Left lung (tissue), 4 donors: ENCODE measurements at regions not wholly inside any gene's neighbourhood (a gene's known extent, or its start where the extent isn't known, plus 50 kb on each side); places are given as distances from the start of the nearest gene placed in this dataset.

ENCODE experiments used
- ATAC-seq: fragments of 200-7000 bp; cut with Tn5 transposase; one replicate; pipeline ENCODE4 v1.9.1; 2020; ENCODE audit warnings: moderate library complexity
- DNase-seq, 4 donors: peaks; one replicate each; pipeline ENCODE4 v3.0.0-alpha.2; 2013 to 2020
- H3K27ac ChIP-seq, 2 donors: fragments of 200-600 bp; sonication (generic) in 1 of 2; one replicate each; pipeline versions ENCODE4 v1.5.0 to v1.8.0; 2020 to 2021
- H3K27me3 ChIP-seq, 2 donors: fragments of 200-600 bp; sonication (generic) in 1 of 2; one replicate each; pipeline versions ENCODE4 v1.5.0 to v1.8.0; 2020 to 2021
- H3K36me3 ChIP-seq, 2 donors: fragments of 200-600 bp; sonication (generic) in 1 of 2; one replicate each; pipeline versions ENCODE4 v1.5.0 to v1.8.0; 2020 to 2021
- H3K4me1 ChIP-seq, 2 donors: fragments of 200-600 bp; one replicate each; pipeline ENCODE4 v1.8.0; 2021
- H3K4me3 ChIP-seq, 2 donors: fragments of 200-600 bp; sonication (generic) in 1 of 2; one replicate each; pipeline versions ENCODE4 v1.5.0 to v1.8.0; 2020 to 2021; ENCODE audit warnings: mild to moderate bottlenecking in 1 of 2
- H3K9me3 ChIP-seq, 2 donors: fragments of 200-600 bp; sonication (generic) in 1 of 2; one replicate each; pipeline versions ENCODE4 v1.5.0 to v1.8.0; 2020 to 2021
- CTCF ChIP-seq, 2 donors: fragments of 200-600 bp; sonication (generic) in 1 of 2; IDR thresholded peaks; one replicate each; pipeline versions ENCODE4 v1.5.0 to v1.8.0; 2021; ENCODE audit warnings: antibody characterized with exemption in 2 of 2
- intact Hi-C, 2 donors: fragments of 100-400 bp; cut with DNase I; formaldehyde crosslinking; loops; one replicate each; pipeline versions ENCODE4 v1.11.2 to v1.14.2; 2022
- donor health status: DM: no; HTN: yes; CAD: no.
- donor health status: DM: no; HTN: no; CAD: no.

GRCh38 chr5:130890610-130891009 is 274.4 kb downstream of the HINT1 start:
- no peaks in the 10 kb centered on the region for H3K27me3 ChIP-seq
- no peaks in the 10 kb centered on the region for H3K36me3 ChIP-seq
- no peak overlapping the region for H3K27ac ChIP-seq
- H3K4me3 ChIP-seq = no peak overlapping the region
- no peak for TF ChIP-seq CTCF (IDR thresholded peaks at IDR 0.05)
- intact Hi-C loops = no loop called here
- DNase-seq (no peak), ATAC-seq (no peak)
- no peaks in the 10 kb centered on the region for H3K4me1 ChIP-seq
- H3K9me3 ChIP-seq = peaks cover 0 to 2% of the 10 kb centered on the region in 2 donors

- no peak overlapping the region for H3K4me3 ChIP-seq
- no peaks in the 10 kb centered on the region for H3K4me1 ChIP-seq
- intact Hi-C loops = no loop called here
- ATAC-seq (no peak), DNase-seq (no peak)
- no peaks in the 10 kb centered on the region for H3K9me3 ChIP-seq
- no peaks in the 10 kb centered on the region for H3K36me3 ChIP-seq
- no peak overlapping the region for H3K27ac ChIP-seq
- no peaks in the 10 kb centered on the region for H3K27me3 ChIP-seq
- TF ChIP-seq CTCF (IDR thresholded peaks at IDR 0.05) = no peak
Measured at GRCh38 chr5:130885691-130886090, 279.4 kb downstream of the HINT1 start.

DNA sequence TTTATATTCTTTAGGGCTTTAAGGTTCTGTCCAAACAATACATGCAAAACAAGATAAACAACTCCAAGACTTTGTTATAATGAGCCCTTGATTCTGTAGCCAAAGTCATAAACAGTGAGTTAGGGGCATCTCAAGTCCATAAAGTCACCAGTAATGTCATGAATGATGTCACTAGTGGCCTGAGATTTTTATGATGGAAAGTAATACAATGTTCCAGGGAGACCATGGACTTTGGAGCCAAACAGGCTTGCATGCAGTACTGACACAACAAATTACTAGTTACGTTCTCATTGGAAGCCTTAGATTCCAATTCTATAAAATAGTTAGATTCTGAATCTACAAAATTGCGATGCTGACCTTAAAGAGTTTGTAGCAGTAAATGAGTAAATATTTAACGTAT is 280.0 kb downstream of the HINT1 start:
- no peaks in the 10 kb centered on the region for H3K9me3 ChIP-seq
- H3K4me1 ChIP-seq = no peaks in the 10 kb centered on the region
- no peaks in the 10 kb centered on the region for H3K27me3 ChIP-seq
- no peak for DNase-seq
- no peak for TF ChIP-seq CTCF (IDR thresholded peaks at IDR 0.05)
- H3K4me3 ChIP-seq = no peak overlapping the region
- H3K36me3 ChIP-seq = no peaks in the 10 kb centered on the region
- H3K27ac ChIP-seq = no peak overlapping the region
- intact Hi-C loops = no loop called here
- ATAC-seq = no peak

GRCh38 chr5:130884023-130884422 is 281.0 kb downstream of the HINT1 start:
- DNase-seq = no peak
- no peaks in the 10 kb centered on the region for H3K36me3 ChIP-seq
- intact Hi-C loops = no loop called here
- no peak for ATAC-seq
- TF ChIP-seq CTCF (IDR thresholded peaks at IDR 0.05) = no peak
- no peaks in the 10 kb centered on the region for H3K4me1 ChIP-seq
- H3K4me3 ChIP-seq = no peak overlapping the region
- no peaks in the 10 kb centered on the region for H3K9me3 ChIP-seq
- no peaks in the 10 kb centered on the region for H3K27me3 ChIP-seq
- H3K27ac ChIP-seq = no peak overlapping the region

- no peak overlapping the region for H3K4me3 ChIP-seq
- H3K4me1 ChIP-seq = no peaks in the 10 kb centered on the region
- intact Hi-C loops = no loop called here
- DNase-seq = no peak
- H3K36me3 ChIP-seq = no peaks in the 10 kb centered on the region
- no peak overlapping the region for H3K27ac ChIP-seq
- H3K9me3 ChIP-seq = peaks cover 0 to 3% of the 10 kb centered on the region in 2 donors
- ATAC-seq = no peak
- no peaks in the 10 kb centered on the region for H3K27me3 ChIP-seq
- no peak for TF ChIP-seq CTCF (IDR thresholded peaks at IDR 0.05)
Measured at GRCh38 chr5:130875656-130876055, 289.4 kb downstream of the HINT1 start.
